ENCODE measurements at regions not wholly inside any gene's neighbourhood (a gene's known extent, or its start where the extent isn't known, plus 50 kb on each side); places are given as distances from the start of the nearest gene placed in this dataset.
"Not testable (repeated sequence)": the region's sequence is repeated elsewhere in the genome, so short reads cannot be mapped to it uniquely, and the experiment has no call there.

DNA sequence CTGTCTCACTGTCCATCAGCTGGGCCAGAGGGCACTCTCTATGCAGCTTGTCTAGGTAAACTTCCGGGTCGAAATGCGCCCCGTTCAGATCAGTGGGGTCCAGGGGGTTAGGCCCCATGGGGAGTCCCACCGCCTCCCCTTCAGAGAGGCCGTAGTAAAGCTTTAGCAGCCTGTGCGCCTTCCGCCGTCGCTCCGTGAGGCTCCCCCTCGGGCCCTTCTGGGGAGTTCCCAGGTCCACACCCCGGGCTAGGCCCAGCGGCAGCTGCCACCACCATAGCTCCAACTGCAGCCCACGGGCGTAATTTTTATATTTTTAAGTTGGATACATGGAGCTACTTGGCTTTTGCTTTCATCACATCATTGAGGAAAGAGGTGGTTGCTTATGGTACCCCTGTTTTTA lies 73.7 kb upstream of the FRG2C start:
- TF ChIP-seq, protein P1, sequence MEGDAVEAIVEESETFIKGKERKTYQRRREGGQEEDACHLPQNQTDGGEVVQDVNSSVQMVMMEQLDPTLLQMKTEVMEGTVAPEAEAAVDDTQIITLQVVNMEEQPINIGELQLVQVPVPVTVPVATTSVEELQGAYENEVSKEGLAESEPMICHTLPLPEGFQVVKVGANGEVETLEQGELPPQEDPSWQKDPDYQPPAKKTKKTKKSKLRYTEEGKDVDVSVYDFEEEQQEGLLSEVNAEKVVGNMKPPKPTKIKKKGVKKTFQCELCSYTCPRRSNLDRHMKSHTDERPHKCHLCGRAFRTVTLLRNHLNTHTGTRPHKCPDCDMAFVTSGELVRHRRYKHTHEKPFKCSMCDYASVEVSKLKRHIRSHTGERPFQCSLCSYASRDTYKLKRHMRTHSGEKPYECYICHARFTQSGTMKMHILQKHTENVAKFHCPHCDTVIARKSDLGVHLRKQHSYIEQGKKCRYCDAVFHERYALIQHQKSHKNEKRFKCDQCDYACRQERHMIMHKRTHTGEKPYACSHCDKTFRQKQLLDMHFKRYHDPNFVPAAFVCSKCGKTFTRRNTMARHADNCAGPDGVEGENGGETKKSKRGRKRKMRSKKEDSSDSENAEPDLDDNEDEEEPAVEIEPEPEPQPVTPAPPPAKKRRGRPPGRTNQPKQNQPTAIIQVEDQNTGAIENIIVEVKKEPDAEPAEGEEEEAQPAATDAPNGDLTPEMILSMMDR (IDR thresholded peaks at IDR 0.05), result not testable (repeated sequence)
- TF ChIP-seq POLR2A (IDR thresholded peaks at IDR 0.05), result not testable (repeated sequence)

Data from right lobe of liver (tissue), 4 donors.